ENCODE measurements at regions not wholly inside any gene's neighbourhood (a gene's known extent, or its start where the extent isn't known, plus 50 kb on each side); places are given as distances from the start of the nearest gene placed in this dataset.

DNA sequence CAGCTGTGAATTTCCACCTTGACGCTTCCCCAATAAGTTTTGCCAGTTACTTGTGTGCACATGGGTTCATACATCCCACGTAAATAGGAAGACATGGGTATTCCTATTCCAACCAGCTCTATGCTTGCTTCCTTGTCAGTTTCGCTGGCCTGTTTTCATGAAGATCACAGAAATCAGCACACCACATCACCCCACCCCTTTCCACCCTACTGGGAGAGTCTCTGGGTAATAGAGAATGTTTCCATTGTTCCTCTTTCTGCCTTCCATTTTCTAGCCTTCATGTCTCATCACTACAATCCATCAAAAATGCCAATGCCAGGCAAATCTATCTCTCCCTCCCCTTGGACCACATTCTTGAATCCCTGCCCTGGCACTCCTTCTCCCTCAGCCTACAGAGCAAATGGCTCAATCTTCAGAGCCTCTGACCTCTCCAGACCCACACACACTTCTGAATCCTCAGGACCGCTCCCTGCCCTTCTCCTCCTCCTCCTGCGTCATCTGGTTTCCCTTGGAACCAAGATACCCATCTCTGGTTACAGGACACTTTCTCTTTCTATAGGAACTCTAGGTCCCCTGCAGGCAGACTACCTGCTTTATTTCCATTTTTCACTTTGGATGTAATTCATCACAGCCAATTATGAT is 323.3 kb downstream of the DHX15 start:
- TF ChIP-seq EZH2 (IDR thresholded peaks at IDR 0.05; ENCODE audit: low read length, unreplicated experiment) (no peak), EZH2phosphoT487 (IDR thresholded peaks at IDR 0.05; ENCODE audit: borderline replicate concordance, low read length) (no peak)
- TF ChIP-seq, protein P1, sequence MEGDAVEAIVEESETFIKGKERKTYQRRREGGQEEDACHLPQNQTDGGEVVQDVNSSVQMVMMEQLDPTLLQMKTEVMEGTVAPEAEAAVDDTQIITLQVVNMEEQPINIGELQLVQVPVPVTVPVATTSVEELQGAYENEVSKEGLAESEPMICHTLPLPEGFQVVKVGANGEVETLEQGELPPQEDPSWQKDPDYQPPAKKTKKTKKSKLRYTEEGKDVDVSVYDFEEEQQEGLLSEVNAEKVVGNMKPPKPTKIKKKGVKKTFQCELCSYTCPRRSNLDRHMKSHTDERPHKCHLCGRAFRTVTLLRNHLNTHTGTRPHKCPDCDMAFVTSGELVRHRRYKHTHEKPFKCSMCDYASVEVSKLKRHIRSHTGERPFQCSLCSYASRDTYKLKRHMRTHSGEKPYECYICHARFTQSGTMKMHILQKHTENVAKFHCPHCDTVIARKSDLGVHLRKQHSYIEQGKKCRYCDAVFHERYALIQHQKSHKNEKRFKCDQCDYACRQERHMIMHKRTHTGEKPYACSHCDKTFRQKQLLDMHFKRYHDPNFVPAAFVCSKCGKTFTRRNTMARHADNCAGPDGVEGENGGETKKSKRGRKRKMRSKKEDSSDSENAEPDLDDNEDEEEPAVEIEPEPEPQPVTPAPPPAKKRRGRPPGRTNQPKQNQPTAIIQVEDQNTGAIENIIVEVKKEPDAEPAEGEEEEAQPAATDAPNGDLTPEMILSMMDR (conservative IDR thresholded peaks at IDR 0.05; ENCODE audit: low read depth, low read length), result no peak
